Gastroesophageal sphincter (tissue), 3 donors: ENCODE measurements at regions not wholly inside any gene's neighbourhood (a gene's known extent, or its start where the extent isn't known, plus 50 kb on each side); places are given as distances from the start of the nearest gene placed in this dataset.

Experiments used
- CTCF ChIP-seq, 4 experiments: fragments of 200-600 bp in 2 of 4; fragments of 450-650 bp in 2 of 4; sonication (generic) in 1 of 4; IDR thresholded peaks; one replicate each; pipeline ENCODE4 v1.5.1; 2017 to 2019; ENCODE audit warnings: antibody characterized with exemption in 4 of 4, mild to moderate bottlenecking in 2 of 4, moderate library complexity in 2 of 4
- POLR2AphosphoS5 ChIP-seq: sonication (generic); formaldehyde crosslinking; IDR thresholded peaks from one replicate; pipeline ENCODE4 v1.6.1; 2017; ENCODE audit warnings: antibody characterized with exemption

DNA sequence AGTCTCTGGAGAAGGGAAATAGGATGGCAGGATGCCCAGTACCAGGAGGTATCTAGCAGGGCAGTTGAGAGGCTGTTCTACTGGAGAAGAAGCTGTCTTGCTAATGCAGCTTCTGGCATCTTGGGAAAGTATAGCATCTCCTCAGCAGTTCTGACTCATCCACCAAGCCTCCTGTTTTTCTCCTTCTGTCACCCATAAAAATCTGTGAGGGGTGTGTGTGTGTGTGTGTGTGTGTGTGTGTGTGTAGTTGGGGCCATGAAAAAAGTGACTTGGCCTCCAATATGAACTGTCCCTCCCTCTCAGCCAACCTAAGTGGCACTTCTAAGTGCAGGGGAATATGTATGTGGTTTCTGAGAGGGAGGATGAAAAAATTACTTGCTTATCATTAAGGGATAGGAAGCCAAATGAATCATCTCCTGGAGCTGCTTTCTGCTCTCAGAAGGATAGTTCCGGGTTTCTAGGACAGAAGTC lies 83.9 kb downstream of the CBLN2 start:
- TF ChIP-seq POLR2AphosphoS5 (no peak), CTCF (IDR thresholded peaks at IDR 0.05) (no peak)
